ENCODE measurements at regions not wholly inside any gene's neighbourhood (a gene's known extent, or its start where the extent isn't known, plus 50 kb on each side); places are given as distances from the start of the nearest gene placed in this dataset.

DNA sequence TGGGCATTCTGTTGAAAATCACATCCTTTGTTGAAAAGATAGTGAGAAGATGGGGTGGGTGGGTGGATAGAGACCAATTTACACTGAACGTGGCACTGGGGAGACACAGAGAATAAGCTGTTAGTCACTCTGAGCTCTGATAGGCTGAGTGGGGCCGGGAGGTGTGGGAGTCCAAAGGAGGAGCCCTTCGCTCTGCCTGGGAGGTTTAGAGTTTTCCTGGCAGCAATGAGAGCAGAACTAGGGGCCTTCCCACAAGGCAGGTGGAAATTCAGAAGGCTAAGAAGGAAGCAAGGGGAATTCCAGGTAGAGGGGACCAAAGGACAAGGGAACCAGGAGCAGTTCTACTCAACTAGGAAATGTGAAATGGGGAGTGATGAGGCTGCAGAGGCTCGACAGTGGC, 272.7 kb downstream of the RPLP1 start:
- H3K27ac ChIP-seq, result no peak overlapping the region
- no peak for DNase-seq (ENCODE audit: extremely low spot score in 2 of 2)
- intact Hi-C loops (cut with DNase I), result no loop called here

DNA sequence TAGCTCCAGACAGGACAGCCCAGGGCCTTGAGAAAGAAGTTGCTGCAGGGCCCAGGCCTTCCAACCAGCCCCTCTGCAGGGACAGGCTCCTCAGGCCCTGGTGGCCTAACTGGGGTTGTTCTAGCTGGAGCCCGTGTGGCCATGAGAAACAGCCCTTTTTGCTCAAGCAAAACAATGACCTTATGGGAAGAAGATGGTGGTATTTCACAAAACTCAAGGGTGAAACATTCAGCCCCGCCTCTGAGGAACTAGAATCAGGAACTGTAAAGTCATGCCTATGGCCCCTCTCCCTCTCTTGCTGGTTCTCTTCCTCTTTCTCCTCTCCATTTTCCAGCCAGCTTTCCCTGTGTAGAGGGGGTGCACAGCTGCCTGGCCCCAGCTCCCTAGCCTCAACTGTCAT, 273.3 kb downstream of the RPLP1 start:
- Histone ChIP-seq H3K9me3 (no peaks in the 10 kb centered on the region), H3K27ac (no peak overlapping the region), H3K4me1 (no peaks in the 10 kb centered on the region), H3K36me3 (no peaks in the 10 kb centered on the region), H3K4me3 (no peak overlapping the region), H3K27me3 (no peaks in the 10 kb centered on the region)
- TF ChIP-seq, protein P1, sequence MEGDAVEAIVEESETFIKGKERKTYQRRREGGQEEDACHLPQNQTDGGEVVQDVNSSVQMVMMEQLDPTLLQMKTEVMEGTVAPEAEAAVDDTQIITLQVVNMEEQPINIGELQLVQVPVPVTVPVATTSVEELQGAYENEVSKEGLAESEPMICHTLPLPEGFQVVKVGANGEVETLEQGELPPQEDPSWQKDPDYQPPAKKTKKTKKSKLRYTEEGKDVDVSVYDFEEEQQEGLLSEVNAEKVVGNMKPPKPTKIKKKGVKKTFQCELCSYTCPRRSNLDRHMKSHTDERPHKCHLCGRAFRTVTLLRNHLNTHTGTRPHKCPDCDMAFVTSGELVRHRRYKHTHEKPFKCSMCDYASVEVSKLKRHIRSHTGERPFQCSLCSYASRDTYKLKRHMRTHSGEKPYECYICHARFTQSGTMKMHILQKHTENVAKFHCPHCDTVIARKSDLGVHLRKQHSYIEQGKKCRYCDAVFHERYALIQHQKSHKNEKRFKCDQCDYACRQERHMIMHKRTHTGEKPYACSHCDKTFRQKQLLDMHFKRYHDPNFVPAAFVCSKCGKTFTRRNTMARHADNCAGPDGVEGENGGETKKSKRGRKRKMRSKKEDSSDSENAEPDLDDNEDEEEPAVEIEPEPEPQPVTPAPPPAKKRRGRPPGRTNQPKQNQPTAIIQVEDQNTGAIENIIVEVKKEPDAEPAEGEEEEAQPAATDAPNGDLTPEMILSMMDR (IDR thresholded peaks at IDR 0.05), result no peak
- DNase-seq (ENCODE audit: extremely low spot score in 2 of 2), result no peak
- intact Hi-C loops (cut with DNase I), result no loop called here

More for the DNA sequence above, 272.7 kb downstream of the RPLP1 start:
- H3K4me3 ChIP-seq, result no peak overlapping the region
- no peak for TF ChIP-seq POLR2AphosphoS5 (IDR thresholded peaks at IDR 0.05; ENCODE audit: insufficient read depth in 1 of 2, low read depth in 1 of 2)
- TF ChIP-seq, protein P1 (IDR thresholded peaks at IDR 0.05), result no peak
- TF ChIP-seq POLR2A (IDR thresholded peaks at IDR 0.05), result no peak
- H3K36me3 ChIP-seq, result no peaks in the 10 kb centered on the region
- no peaks in the 10 kb centered on the region for H3K4me1 ChIP-seq
- no peaks in the 10 kb centered on the region for H3K9me3 ChIP-seq
- no peaks in the 10 kb centered on the region for H3K27me3 ChIP-seq

DNA sequence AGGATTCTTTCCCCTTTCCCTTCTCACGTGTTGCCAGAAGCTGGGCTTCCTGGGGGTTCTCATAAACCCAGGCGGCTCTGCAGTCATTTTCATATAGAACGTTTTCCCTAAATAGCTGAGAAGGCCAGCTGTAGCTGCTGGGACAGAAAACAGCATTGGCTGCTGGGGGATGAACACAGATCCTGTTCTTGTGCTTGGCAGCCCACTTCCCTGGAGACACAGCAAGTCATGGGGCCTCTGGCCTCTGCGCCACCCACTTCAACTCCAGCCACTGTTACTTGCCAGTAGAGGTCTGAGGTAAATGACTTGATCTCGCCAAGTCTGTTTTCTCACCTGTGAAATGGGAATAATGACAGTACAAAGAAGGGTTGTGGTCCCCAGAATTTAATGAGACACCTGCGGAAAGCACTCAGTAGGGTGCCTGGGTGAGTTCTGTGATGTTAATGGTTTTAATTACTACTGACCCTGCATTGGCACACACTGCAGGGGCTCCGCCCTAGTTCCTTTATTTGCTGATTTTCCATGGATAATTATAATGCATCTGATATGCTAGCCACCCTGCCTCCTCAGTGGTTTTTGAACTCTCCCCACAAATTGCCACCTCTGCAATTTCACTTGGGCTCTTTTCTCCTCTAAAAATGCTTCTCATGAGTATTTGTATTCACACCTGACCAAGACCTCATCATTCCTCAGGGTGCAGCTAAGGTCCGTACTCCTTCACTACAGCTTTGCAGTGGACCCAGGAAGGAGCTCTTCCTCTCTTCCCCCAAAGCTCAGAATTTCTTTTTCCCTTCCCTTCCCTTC, 274.7 kb downstream of the RPLP1 start:
- intact Hi-C loops (cut with DNase I), result no loop called here
- TF ChIP-seq, protein P1 (IDR thresholded peaks at IDR 0.05), result no peak
- TF ChIP-seq POLR2AphosphoS5 (IDR thresholded peaks at IDR 0.05; ENCODE audit: insufficient read depth in 1 of 2, low read depth in 1 of 2), result no peak
- no peak for TF ChIP-seq POLR2A (IDR thresholded peaks at IDR 0.05)
- H3K4me1 ChIP-seq, result no peaks in the 10 kb centered on the region
- H3K9me3 ChIP-seq, result no peaks in the 10 kb centered on the region
- DNase-seq (ENCODE audit: extremely low spot score in 2 of 2), result no peak
- H3K4me3 ChIP-seq, result no peak overlapping the region
- no peak overlapping the region for H3K27ac ChIP-seq
- H3K36me3 ChIP-seq, result no peaks in the 10 kb centered on the region
- H3K27me3 ChIP-seq, result no peaks in the 10 kb centered on the region

DNA sequence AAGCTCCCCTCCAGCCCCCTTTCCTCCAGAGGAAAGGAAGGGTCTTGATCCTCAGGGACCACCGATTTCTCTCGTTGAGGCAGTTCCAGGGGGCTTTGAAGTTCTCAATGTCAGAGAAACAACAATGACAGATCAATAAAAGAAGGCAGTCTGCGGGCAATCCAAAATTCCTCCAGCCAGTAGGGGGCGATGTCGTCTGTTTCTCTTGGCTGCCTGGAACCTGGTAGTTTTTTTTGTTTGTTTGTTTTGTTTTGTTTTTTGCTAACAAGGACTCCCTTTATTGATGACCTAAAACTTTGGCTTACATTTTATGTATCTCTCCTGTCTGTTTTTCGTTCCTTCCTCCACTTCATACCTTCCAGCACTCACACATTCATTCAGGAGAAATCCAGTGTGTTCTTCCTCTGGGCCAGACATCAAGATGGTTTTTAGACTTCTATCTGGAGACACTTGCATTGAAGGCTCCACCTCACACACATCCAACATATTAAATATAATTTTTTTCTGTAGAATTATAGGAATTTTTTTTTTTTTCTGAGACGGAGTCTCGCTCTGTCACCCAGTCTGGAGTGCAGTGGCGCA, 276.6 kb downstream of the RPLP1 start:
- no peaks in the 10 kb centered on the region for H3K36me3 ChIP-seq
- no peaks in the 10 kb centered on the region for H3K4me1 ChIP-seq
- no peaks in the 10 kb centered on the region for H3K27me3 ChIP-seq
- H3K4me3 ChIP-seq, result no peak overlapping the region
- TF ChIP-seq, protein P1 (IDR thresholded peaks at IDR 0.05), result peak in 2 of 3 experiments; percentile 46 to 52
- TF ChIP-seq POLR2AphosphoS5 (IDR thresholded peaks at IDR 0.05; ENCODE audit: insufficient read depth in 1 of 2, low read depth in 1 of 2), result no peak
- no peak for DNase-seq (ENCODE audit: extremely low spot score in 2 of 2)
- H3K9me3 ChIP-seq, result no peaks in the 10 kb centered on the region
- H3K27ac ChIP-seq, result no peak overlapping the region
- intact Hi-C loops (cut with DNase I), result no loop called here

All from vagina (tissue), 2 donors.